Right lobe of liver (tissue), 4 donors: ENCODE measurements at regions not wholly inside any gene's neighbourhood (a gene's known extent, or its start where the extent isn't known, plus 50 kb on each side); places are given as distances from the start of the nearest gene placed in this dataset.

Experiments used
- POLR2A ChIP-seq: fragments of 450-650 bp; IDR thresholded peaks from one replicate; pipeline ENCODE4 v1.6.1; 2017; ENCODE audit warnings: antibody characterized with exemption, mild to moderate bottlenecking
- TF ChIP-seq, protein P1 (sequence below), 4 donors: fragments of 200-600 bp in 3 of 4; fragments of 450-650 bp in 1 of 4; IDR thresholded peaks; one replicate each; pipeline versions ENCODE4 v1.5.1 to v1.8.0; 2016 to 2022; ENCODE audit warnings: antibody characterized with exemption in 4 of 4, mild to moderate bottlenecking in 2 of 4
- donor health status: DM: no; HTN: no; CAD: no.
- donor health status: DM: no; HTN: no; CAD: no.
- donor health status: DM: no; HTN: yes; CAD: no.

DNA sequence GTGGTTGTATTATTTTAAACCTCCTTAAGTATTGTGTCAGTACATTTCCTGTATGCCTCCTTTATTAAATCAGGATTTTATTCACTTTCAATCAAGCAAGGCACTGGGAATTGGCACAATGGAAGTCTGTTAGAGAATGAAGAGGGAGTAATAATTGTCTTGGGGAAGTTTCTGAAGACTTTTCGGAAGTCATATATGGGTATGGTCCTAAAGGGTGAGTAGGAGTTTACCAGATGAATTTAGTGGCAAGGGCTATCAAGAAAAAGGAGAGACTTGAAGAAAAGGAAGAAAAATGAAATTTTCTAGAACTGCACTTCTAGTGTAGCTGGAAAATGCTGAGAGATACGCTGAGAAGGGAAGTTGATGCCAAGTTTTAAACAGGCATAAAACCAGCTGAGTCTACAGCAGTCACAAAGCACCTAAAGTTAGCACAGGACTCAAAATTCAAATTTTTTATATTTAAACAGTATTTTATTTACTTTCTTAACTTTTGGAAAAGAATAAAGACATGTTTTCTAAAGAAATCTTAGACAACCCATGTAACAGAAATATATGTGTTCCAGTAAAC is 184.9 kb downstream of the SMC2 start:
- TF ChIP-seq, protein P1, sequence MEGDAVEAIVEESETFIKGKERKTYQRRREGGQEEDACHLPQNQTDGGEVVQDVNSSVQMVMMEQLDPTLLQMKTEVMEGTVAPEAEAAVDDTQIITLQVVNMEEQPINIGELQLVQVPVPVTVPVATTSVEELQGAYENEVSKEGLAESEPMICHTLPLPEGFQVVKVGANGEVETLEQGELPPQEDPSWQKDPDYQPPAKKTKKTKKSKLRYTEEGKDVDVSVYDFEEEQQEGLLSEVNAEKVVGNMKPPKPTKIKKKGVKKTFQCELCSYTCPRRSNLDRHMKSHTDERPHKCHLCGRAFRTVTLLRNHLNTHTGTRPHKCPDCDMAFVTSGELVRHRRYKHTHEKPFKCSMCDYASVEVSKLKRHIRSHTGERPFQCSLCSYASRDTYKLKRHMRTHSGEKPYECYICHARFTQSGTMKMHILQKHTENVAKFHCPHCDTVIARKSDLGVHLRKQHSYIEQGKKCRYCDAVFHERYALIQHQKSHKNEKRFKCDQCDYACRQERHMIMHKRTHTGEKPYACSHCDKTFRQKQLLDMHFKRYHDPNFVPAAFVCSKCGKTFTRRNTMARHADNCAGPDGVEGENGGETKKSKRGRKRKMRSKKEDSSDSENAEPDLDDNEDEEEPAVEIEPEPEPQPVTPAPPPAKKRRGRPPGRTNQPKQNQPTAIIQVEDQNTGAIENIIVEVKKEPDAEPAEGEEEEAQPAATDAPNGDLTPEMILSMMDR (IDR thresholded peaks at IDR 0.05), result no peak
- no peak for TF ChIP-seq POLR2A
